ENCODE measurements at regions not wholly inside any gene's neighbourhood (a gene's known extent, or its start where the extent isn't known, plus 50 kb on each side); places are given as distances from the start of the nearest gene placed in this dataset.

GRCh38 chr18:64288432-64288831 lies 139.5 kb upstream of the LINC00305 start (continued):
- no peak for TF ChIP-seq ZNF407 (CRISPR knock-in tag; IDR thresholded peaks at IDR 0.05; ENCODE audit: not compliant biosample characterization)

- H4K20me1 ChIP-seq (ENCODE audit: insufficient read depth, low read length) = no peaks in the 10 kb centered on the region
- no peaks in the 10 kb centered on the region for H3K36me3 ChIP-seq (replicated peaks in 1 of 2; ENCODE audit: control insufficient read depth in 1 of 2, insufficient read depth in 2 of 2, low read length in 2 of 2)
- no peaks in the 10 kb centered on the region for H3K4me1 ChIP-seq (ENCODE audit: insufficient read depth, low read length)
- peaks cover 58% of the 10 kb centered on the region for H3K9me3 ChIP-seq (ENCODE audit: low read length)
- no peak for ATAC-seq
- no peak overlapping the region for H2AFZ ChIP-seq (ENCODE audit: low read length)
- H3K27ac ChIP-seq (ENCODE audit: extremely low read length, insufficient read depth, low read length) = no peak overlapping the region
- no peak overlapping the region for H3K9ac ChIP-seq (ENCODE audit: insufficient read depth, low read depth, low read length)
- ChIA-PET POLR2A (no interaction called here), CTCF (ENCODE audit: low intra/inter-chr PET ratio, low total read pairs) (no interaction called here)
- intact Hi-C loops (cut with micrococcal nuclease; ENCODE audit: unreplicated experiment) (no loop called here), in situ Hi-C loops (cut with HindIII; ENCODE audit: extremely low pct_ligation_motif_present, low pct_unique_long_range_greater_than_20kb) (no loop called here)
- no peak for FAIRE-seq
- no peaks in the 10 kb centered on the region for H3K79me2 ChIP-seq (ENCODE audit: insufficient read depth, low read length)
- 11% methylated on average over 4 of the region's 4 CpGs for WGBS (ENCODE audit: low lambda C conversion rate)
- no peak for DNase-seq (ENCODE audit: low spot score)
- no peak overlapping the region for H3K4me2 ChIP-seq (ENCODE audit: low read depth, low read length)
- no TSS peak for BruUV-seq (replicated peaks)
- no peaks in the 10 kb centered on the region for H3K27me3 ChIP-seq (ENCODE audit: control insufficient read depth in 1 of 2, insufficient read depth in 2 of 2, low read length in 2 of 2)
- H3K4me3 ChIP-seq (replicated peaks in 1 of 3; ENCODE audit: insufficient read depth in 1 of 3, low read depth in 2 of 3, low read length in 3 of 3) = no peak overlapping the region
- TF ChIP-seq SRSF1 (optimal IDR thresholded peaks at IDR 0.05; ENCODE audit: low read depth, low read length) (no peak), RARG (CRISPR knock-in tag; IDR thresholded peaks at IDR 0.05; ENCODE audit: low read depth) (no peak), HES4 (CRISPR knock-in tag; IDR thresholded peaks at IDR 0.05; ENCODE audit: borderline replicate concordance) (no peak), ZNF766 (CRISPR knock-in tag; IDR thresholded peaks at IDR 0.05; ENCODE audit: borderline replicate concordance) (no peak), NR2F2 (IDR thresholded peaks at IDR 0.05; ENCODE audit: borderline replicate concordance, low read depth) (no peak), ZNF672 (CRISPR knock-in tag; IDR thresholded peaks at IDR 0.05) (no peak), ZNF660 (CRISPR knock-in tag; IDR thresholded peaks at IDR 0.05; ENCODE audit: borderline replicate concordance, low read depth) (no peak), ZNF503 (CRISPR knock-in tag; IDR thresholded peaks at IDR 0.05) (no peak)
Measured at GRCh38 chr18:64287926-64288325, 139.0 kb upstream of the LINC00305 start.
